Activated CD4-positive, CD25-positive, alpha-beta regulatory T cell treated with anti-CD3 and anti-CD28 coated beads, Interleukin-2, amount 50 U/mL, for 72 hours (primary cell): ENCODE measurements at regions not wholly inside any gene's neighbourhood (a gene's known extent, or its start where the extent isn't known, plus 50 kb on each side); places are given as distances from the start of the nearest gene placed in this dataset.

ENCODE experiments used
- DNase-seq: peaks from one replicate; pipeline ENCODE4 v3.0.0; 2021

- no peak for DNase-seq
Measured at GRCh38 chr20:7178004-7178403, 410.5 kb downstream of the BMP2 start.

GRCh38 chr20:7180256-7181045 lies 413.0 kb downstream of the BMP2 start:
- DNase-seq, result no peak

- no peak for DNase-seq
Measured at GRCh38 chr20:7189231-7189630, 421.7 kb downstream of the BMP2 start.

GRCh38 chr20:7193681-7194080 lies 426.2 kb downstream of the BMP2 start:
- no peak for DNase-seq

- DNase-seq, result no peak
Measured at GRCh38 chr20:7195704-7196103, 428.2 kb downstream of the BMP2 start.

- no peak for DNase-seq
Measured at GRCh38 chr20:7196481-7196880, 429.0 kb downstream of the BMP2 start.

GRCh38 chr20:7199861-7200260 lies 432.4 kb downstream of the BMP2 start:
- DNase-seq, result no peak

GRCh38 chr20:7207186-7207798 lies 439.8 kb downstream of the BMP2 start:
- DNase-seq, result no peak

- no peak for DNase-seq
Measured at GRCh38 chr20:7210910-7211309, 443.4 kb downstream of the BMP2 start.

- DNase-seq, result no peak
Measured at GRCh38 chr20:7214081-7214740, 446.7 kb downstream of the BMP2 start.

- no peak for DNase-seq
Measured at GRCh38 chr20:7217606-7218005, 450.1 kb downstream of the BMP2 start.

- DNase-seq, result no peak
Measured at GRCh38 chr20:7220755-7221154, 453.3 kb downstream of the BMP2 start.

- no peak for DNase-seq
Measured at GRCh38 chr20:7226156-7226555, 458.7 kb downstream of the BMP2 start.

GRCh38 chr20:7231303-7231702 lies 463.8 kb downstream of the BMP2 start:
- DNase-seq, result no peak

- no peak for DNase-seq
Measured at GRCh38 chr20:7232796-7233195, 465.3 kb downstream of the BMP2 start.

GRCh38 chr20:7237251-7237650 lies 469.8 kb downstream of the BMP2 start:
- no peak for DNase-seq

- DNase-seq, result no peak
Measured at GRCh38 chr20:7240490-7240889, 473.0 kb downstream of the BMP2 start.

- no peak for DNase-seq
Measured at GRCh38 chr20:7248281-7249201, 481.1 kb downstream of the BMP2 start.

- DNase-seq, result no peak
Measured at GRCh38 chr20:7250337-7250736, 482.9 kb downstream of the BMP2 start.

GRCh38 chr20:7257099-7257498 lies 489.6 kb downstream of the BMP2 start:
- DNase-seq, result no peak

- no peak for DNase-seq
Measured at GRCh38 chr20:7257692-7258466, 490.4 kb downstream of the BMP2 start.

- no peak for DNase-seq
Measured at GRCh38 chr20:7262803-7263202, 495.3 kb downstream of the BMP2 start.
